RCC 7860 (cell line): ENCODE measurements at regions not wholly inside any gene's neighbourhood (a gene's known extent, or its start where the extent isn't known, plus 50 kb on each side); places are given as distances from the start of the nearest gene placed in this dataset.
"Not testable (repeated sequence)": the region's sequence is repeated elsewhere in the genome, so short reads cannot be mapped to it uniquely, and the experiment has no call there.

Experiments used
- DNase-seq: peaks from one replicate; pipeline ENCODE4 v3.0.0-alpha.2; 2015; ENCODE audit warnings: low spot score
- FAIRE-seq: peaks from 2 replicates; lab custom pipeline; 2012; peaks lifted over from hg19 to GRCh38; lab: Jason Lieb, UNC

GRCh38 chr1:101185421-101185820 lies 51.4 kb upstream of the S1PR1 start:
- FAIRE-seq = peak; percentile 78
- peak; percentile 33 for DNase-seq

DNA sequence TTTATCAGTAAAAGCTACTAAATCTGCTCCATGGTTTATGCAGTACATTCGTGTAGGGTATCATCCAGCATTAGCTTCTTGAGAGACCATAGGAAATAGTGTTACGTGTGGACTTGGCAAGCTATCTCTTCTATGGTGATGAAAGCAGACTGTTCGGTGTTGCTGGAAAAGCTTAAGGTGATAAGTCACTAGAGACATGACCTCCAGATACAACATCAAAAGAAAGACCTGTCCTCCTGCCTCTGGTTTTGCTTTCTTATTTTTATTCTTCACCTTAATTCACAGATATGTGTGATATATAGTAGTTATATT lies 53.5 kb upstream of the S1PR1 start:
- DNase-seq (no peak), FAIRE-seq (no peak)

- DNase-seq (no peak), FAIRE-seq (no peak)
Measured at GRCh38 chr1:101182627-101183387, 54.0 kb upstream of the S1PR1 start.

DNA sequence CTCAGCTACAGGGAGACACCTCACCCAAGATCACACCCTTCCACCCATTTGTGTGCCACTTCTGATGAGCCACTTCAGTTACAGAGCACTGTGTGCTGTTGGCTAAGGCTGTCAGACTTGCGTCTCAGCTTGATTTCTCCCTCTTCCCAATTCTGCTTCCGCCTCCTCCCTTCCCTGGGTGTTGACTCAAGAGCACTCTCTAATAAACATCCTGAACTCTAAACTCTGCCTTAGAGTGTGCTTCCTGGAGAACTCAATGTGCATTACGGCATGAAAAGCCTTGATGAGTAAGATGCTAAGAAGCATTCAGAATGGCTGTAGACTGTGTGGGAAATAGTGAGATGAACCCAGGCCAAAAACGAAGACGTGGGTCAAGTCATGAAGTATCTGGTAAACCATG lies 54.9 kb upstream of the S1PR1 start:
- FAIRE-seq (no peak), DNase-seq (peak; percentile 20)

DNA sequence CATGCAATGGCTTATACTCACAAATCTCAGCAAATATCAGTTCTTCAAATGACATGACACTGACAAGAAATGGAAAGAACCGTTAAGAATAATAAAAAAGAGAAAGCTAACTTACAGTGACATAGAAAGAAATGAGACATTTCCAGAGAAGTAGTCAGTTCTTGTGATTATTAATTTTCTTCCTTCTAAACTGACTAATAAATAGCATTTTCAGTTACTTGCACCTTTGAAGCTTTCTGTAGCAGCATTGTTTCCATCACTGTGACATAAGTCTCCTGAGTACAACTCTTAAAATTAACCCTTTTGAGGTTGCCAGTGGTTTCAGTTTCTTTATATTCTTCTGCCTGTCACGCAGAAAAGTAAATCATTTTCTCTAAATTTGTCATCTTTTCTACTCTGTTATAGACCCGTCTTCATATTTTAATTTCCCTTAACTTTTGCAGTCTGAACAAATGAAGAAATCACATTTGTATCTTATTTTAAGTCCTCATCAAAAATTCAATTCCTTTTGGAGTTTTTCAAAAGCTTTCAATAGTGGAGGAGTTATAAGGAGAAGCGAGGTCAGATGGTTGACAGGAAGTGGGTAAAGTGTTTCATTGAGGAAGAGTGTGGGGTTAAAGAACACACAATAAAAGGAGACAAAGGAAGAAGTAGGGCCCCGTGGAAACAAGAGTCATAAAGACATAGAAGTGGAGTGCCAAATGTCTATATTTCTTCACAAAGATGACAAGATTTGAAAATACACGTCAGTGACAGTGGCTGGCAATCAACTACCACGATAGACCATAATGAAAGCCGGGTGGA lies 57.9 kb upstream of the S1PR1 start:
- DNase-seq (no peak), FAIRE-seq (no peak)

- FAIRE-seq = no peak
Measured at GRCh38 chr1:101178341-101178687, 58.5 kb upstream of the S1PR1 start.

GRCh38 chr1:101175886-101176285 lies 60.9 kb upstream of the S1PR1 start:
- no peak for DNase-seq
- peak; percentile 12 for FAIRE-seq

More at GRCh38 chr1:101178341-101178687, 58.5 kb upstream of the S1PR1 start:
- DNase-seq = no peak

DNA sequence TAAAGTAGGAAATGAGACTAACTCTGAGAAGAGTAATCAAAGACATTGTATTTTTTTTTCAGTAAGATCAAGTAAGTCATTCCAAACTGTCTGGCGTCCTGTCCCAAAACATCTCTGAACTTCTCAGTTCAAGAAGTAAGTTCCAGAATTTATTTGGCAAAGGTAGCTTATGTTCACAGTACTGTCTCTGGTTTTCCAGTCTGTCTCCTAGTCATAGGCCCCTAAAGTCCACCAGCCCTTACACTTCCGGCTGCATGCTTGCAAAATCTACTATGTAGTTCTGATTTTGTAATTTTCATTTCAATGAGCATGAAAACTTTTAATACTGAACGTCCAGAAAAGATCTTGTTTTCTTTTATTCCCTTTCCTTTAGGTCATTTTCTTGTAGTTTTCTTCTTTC lies 61.4 kb upstream of the S1PR1 start:
- FAIRE-seq = no peak
- DNase-seq = no peak

GRCh38 chr1:101174722-101175121 lies 62.1 kb upstream of the S1PR1 start:
- DNase-seq (peak; percentile 90), FAIRE-seq (peak; percentile 78)

DNA sequence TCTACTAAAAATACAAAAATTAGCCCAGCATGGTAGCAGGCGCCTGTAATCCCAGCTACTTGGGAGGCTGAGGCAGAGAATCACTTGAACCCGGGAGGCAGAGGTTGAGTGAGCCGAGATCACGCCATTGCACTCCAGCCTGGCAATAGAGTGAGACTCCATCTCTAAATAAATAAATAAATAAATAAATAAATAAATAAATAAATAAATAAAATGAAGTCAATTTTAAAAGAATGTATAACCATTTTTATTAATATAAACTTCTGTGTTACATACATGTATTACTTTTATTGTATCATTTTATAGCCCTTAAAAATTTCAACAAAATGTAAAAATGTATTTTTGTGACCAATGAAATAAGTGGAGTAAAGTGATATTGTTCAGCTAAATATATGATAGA lies 62.5 kb upstream of the S1PR1 start:
- not testable (repeated sequence) for FAIRE-seq, DNase-seq

- peak; percentile 7 for FAIRE-seq
Measured at GRCh38 chr1:101170506-101171050, 66.2 kb upstream of the S1PR1 start.

GRCh38 chr1:101167891-101168290 lies 68.9 kb upstream of the S1PR1 start:
- DNase-seq (no peak), FAIRE-seq (no peak)

More at GRCh38 chr1:101170506-101171050, 66.2 kb upstream of the S1PR1 start:
- no peak for DNase-seq

GRCh38 chr1:101166583-101167120 lies 70.2 kb upstream of the S1PR1 start:
- no peak for FAIRE-seq
- no peak for DNase-seq

- DNase-seq (no peak), FAIRE-seq (no peak)
Measured at GRCh38 chr1:101165954-101166353, 70.9 kb upstream of the S1PR1 start.

- FAIRE-seq = no peak
- no peak for DNase-seq
Measured at GRCh38 chr1:101165532-101165931, 71.3 kb upstream of the S1PR1 start.

- no peak for FAIRE-seq
- no peak for DNase-seq
Measured at GRCh38 chr1:101164776-101165175, 72.0 kb upstream of the S1PR1 start.

DNA sequence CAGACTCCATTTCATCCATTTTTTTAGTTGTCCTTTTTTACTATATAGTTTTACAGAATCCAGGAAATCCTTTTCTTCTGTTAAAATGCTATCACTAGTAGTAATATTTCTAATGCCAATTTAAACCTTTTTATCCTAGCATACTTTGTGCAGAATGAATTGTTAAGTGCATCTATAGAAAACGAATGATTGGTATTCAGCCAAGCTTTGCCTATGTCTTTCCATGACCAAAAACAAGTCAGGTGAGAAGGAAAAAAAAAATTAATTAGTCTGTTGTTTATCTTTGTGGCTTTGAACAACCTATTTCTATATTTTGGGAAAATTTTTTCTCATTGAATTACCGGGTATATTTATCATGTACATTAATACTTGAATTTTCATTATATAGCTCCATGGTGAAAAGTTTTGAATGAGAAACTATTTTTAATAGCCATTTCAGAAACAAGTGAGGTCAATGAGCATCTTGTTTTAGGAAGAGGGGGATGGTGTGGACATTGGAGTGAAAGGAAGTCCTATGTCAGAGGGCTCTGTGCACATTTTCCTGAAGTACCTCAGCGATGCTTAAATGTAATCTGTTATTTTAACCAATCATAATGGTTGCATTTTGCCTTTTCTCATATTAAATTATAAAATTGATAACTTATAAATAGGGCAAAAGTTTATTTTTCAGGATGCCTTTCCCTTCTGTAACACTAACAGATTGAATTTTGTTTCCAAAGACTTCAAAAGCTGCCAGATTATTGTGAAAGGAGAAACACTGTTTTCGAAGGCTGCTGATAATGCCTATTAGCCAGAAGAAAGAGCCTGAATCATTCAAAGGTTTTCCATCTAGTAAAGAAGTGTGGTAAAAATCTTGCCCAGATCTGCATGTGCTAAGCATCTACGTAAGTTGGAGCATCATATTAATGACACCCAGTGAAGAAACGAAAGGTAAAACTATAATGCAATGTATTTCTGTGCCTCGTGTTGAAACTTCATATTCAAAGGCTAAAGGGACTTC lies 73.8 kb upstream of the S1PR1 start:
- DNase-seq = no peak
- FAIRE-seq = no peak

DNA sequence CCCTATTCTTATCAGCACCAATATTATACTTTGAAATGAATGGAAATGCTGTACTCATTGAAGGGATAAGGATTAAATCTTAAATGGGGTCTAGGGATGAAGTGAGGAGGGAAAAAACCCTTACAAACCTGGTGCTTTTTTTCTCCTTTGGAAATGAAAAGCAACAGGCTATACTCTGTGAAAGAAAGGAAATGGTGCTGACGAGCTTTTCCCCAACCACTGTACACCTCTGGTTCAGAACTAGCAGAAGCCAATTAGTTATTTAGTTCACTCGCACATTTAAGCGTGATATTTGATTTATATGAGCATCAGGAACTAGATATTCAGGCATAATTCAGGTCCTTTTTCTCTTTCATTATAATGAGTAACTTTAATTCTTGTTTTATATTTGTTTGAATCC lies 74.5 kb upstream of the S1PR1 start:
- FAIRE-seq (no peak), DNase-seq (no peak)

GRCh38 chr1:101161619-101162018 lies 75.2 kb upstream of the S1PR1 start:
- DNase-seq (no peak), FAIRE-seq (no peak)

GRCh38 chr1:101158424-101158823 lies 78.4 kb upstream of the S1PR1 start:
- FAIRE-seq (no peak), DNase-seq (no peak)

GRCh38 chr1:101154547-101154946 lies 82.3 kb upstream of the S1PR1 start:
- DNase-seq (no peak), FAIRE-seq (no peak)
